RCC 7860 (cell line): ENCODE measurements at regions not wholly inside any gene's neighbourhood (a gene's known extent, or its start where the extent isn't known, plus 50 kb on each side); places are given as distances from the start of the nearest gene placed in this dataset.
A peak's percentile ranks its signal among the peaks of the same experiment; 100 is the strongest.
"Not testable (repeated sequence)": the region's sequence is repeated elsewhere in the genome, so short reads cannot be mapped to it uniquely, and the experiment has no call there.

ENCODE experiments used
- DNase-seq: peaks from one replicate; pipeline ENCODE4 v3.0.0-alpha.2; 2015; ENCODE audit warnings: low spot score
- FAIRE-seq: peaks from 2 replicates; lab custom pipeline; 2012; peaks lifted over from hg19 to GRCh38; lab: Jason Lieb, UNC

DNA sequence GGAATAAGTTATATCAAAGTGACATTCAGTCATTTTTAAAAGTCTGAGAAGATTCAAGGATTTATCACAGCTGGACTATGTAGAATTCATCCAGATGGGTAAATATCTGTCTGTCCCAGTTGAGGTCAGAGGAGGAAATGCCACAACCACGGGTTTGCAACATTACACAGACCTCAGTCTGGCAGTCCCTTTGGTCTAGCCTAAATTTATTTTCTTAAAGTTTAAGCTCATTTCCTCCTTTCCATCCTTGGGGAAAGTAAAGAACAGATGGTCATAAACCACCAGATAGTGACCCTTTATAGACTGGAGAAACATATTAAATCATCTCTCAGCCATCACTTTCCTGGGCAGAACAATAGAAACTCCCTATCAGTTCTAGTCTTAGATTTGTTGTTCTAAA is 238.4 kb upstream of the DDI1 start:
- DNase-seq (no peak), FAIRE-seq (no peak)

DNA sequence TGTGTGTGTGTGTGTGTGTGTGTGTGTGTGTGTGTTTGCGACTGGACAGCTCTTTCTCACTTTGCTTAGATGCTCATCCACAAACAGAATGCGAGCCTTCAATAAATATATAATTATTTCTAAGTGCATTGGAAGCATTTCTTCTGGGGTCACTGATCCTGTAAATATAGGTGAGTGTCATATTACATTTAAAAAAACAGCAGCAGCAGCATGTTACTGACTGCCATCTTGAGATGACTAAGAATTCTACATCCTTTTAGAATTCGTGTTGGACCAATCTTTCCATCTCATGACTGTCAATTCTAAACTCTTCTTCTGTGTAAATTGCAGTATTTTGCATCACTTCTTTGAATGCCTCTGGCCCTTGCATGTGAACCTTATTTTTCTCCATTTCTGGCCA is 238.0 kb upstream of the DDI1 start:
- FAIRE-seq (no peak), DNase-seq (no peak)

DNA sequence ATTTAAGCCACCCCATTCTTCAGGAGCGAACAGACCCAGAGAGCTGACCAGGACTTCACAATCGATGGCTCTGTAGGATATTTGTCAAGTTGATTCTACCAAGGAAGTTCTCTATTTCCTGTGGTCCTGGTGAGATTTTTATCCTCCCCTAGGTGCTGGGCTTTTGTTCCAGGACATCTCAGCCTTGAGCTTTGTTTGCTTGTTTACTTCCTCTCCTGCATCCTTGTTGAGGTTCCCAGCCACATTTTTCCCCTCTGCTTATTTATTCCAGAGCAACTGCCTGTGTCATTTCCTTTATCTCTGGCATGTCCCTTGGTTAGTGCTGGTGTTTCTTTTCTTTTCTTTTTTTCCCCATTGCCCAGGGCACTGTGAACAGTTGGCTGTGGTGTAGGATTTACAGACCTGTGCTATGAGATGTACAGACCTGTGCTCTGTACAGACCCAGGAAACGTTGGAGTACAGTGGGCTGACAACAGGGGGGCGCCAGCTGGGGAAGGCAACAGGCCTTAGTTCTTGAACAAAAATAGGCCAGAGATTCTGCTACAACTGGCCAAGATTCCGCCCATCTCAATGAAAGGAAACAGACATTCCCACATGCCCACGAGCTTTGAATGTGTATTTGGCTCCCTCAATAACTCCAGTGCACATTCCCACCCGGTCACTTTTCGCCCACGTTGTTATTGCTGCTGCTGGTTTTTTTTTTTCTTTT is 235.9 kb upstream of the DDI1 start:
- DNase-seq = no peak
- no peak for FAIRE-seq

DNA sequence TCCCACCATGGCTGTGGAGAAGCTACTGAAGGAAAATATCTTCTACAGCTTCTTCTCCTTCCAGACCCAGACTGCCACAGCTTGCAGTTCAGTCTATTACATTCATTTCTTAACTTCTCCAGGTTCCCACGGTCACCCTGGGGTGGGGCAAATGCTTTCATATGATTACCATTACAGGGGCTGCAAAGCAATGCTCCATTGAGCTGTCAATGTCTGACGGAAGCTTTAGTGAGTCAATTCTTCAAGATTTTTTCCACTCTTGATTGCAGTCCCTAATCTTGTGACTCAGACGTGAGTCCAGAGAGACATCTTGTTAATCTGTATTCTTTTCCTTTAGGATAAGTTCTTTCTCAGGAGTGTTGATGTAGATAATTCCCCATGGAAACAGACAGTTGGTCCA is 233.4 kb upstream of the DDI1 start:
- DNase-seq (peak; percentile 79), FAIRE-seq (peak; percentile 70)

DNA sequence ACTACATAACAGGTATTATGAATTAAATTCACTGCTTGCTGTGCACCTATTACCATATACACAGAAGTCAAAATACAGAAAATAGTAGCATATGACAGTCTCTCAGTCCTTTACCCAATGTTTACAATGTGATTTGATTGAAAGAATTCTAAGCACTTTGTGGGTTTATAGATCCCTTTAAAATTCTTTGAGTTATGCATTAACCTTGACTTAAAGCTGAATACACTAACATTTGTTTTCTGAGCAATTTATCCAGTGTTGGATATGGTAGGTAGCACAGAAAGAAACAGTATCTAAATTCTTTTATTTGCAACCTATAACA is 230.8 kb upstream of the DDI1 start:
- FAIRE-seq (no peak), DNase-seq (peak; percentile 27)

DNA sequence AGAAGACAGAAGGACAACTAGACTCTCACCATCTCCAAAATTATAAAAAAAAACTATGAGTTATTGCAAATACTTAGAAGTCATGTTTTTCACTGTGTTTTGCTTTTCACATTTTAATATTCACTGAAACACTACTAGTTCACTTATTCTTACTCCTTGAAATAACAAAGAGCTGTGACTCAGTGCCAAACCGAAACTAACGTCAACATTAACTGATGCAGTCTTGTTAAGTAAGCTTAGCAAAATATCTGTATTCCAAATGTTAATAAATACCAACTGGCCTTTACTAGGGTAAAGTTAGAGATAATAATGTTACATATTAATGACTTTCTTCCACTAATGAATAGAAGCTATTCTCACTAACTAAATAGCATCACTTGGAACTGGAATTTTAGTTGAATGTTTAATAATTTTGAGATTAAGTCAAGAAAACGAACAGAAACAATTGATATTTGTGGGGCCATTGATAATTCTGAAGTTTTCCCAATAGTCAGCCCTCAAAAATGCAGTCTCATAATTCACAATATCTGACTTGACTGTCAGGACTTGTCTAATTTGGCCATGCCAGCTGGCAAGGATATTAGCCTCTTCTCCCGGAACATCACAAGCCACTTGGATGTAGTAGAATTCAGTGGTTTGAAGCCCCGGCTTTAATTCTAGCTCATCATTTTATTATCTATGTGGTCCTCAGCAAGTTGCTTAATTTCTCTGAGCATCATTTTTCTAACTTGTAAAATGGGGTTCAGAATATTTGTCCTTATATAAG is 230.1 kb upstream of the DDI1 start:
- DNase-seq = peak; percentile 43
- peak; percentile 89 for FAIRE-seq

DNA sequence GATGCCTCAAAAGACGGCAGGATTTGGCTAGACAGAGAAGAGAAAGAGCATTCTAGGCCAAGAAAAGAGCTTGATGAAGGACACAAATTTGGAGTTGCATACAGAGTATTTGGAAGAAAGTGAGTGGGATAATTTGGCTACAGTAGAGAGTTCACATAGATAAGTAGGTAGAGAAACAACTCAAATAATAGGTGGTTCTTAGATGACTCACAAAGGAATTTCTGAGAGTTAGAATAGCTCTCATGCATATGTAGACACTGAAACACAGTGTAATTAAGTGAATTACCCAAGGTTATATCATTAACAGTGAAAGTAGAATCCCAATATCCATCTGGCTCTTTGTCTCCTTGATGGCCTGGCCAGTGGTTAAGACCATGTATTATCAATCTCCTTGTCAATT is 228.6 kb upstream of the DDI1 start:
- FAIRE-seq = peak; percentile 42

DNA sequence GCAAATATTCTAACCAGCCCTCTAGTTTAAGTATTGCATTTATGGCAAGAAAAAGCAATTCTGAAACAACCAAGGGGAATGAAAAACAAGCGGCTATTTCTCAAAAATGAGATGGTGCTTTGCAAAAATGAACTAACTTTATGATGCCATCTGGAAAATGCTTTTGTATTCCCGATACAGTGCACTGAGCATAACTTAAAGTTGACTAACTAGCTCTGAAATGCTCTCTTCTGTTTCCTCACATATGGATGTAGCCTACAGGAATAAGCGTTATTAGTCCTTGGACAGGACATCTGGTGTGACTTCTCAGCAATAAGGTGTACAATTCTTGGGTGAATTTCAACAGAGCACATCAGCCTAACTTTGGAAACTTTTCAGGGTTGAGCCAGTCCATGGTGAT is 228.2 kb upstream of the DDI1 start:
- FAIRE-seq (no peak), DNase-seq (no peak)

More for the DNA sequence above, 228.6 kb upstream of the DDI1 start:
- no peak for DNase-seq

DNA sequence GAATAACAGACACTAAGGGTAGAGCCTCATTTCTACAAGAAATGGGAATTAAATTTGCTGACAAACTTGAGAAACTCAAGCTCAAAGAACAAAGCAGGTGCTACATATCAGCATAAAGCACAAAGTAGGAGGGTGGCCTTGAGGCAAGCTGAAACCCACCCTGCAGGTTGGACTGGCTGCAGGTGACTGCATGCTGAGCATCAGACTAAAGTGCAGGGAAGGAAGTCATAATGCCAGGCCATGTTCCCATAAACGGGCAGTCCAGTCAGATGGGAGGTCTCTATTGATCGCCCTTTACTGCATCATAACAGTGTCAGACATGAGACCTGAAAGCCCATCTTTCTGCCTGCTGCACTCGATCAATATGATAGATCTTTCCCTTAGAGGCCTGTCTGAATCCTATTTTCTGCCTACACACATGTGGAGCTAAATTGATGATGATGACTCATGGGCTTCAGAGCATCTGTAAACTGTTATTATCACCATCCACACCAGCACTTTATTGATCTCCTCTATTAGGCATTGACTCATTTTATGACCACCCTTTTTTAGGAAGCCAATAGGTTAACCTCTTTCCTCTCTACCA is 224.5 kb upstream of the DDI1 start:
- no peak for FAIRE-seq

DNA sequence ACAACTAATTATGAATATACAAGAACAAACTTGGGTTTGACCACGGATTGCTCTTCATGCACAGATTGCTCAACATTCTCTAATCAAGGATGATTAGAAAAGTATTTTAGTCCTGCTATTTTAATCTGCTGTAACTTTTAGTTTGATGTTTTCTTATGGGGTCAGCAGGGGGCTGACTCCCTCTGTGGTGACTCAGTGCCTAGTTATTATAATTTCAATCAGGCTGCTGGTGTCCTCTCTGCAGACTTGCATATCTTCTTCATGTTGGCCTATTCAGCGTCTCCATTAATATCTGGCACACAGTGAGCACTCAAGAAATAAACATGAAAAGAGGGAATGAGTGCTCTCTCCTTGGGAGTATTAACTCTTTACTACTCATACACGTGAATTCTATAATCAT is 223.8 kb upstream of the DDI1 start:
- FAIRE-seq (no peak), DNase-seq (no peak)

More for the DNA sequence above, 224.5 kb upstream of the DDI1 start:
- DNase-seq = no peak

DNA sequence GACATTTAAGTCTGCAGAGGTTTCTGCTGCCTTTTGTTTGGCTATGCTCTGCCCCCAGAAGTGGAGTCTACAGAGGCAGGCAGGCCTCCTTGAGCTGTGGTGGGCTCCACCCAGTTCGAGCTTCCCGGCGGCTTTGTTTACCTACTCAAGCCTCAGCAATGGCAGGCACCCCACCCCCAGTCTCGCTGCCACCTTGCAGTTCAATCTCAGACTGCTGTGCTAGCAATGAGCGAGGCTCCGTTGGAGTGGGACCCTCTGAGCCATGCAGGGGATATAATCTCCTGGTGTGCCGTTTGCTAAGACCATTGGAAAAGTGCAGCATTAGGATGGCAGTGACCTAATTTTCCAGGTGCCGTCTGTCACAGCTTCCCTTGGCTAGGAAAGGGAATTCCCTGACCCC is 216.1 kb upstream of the DDI1 start:
- not testable (repeated sequence) for DNase-seq

DNA sequence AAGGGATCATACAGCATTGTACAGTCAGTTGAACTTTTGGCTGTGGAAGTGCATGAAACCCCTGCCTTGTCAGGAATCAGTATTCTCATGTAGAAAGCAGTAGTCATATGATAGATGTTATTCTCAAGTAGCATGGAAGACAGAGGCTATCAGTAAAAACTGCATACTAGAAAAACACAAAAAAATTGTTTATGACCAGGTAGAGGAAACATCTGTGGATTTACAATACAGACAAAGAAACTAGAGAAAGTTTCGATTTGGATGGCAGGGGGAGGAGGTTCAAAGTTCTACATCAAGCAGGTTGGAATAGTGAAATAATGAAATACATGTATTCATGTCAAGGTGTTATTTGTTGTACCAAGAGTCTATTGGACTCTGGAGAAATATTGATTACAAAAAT is 212.3 kb upstream of the DDI1 start:
- FAIRE-seq (no peak), DNase-seq (no peak)

More for the DNA sequence above, 216.1 kb upstream of the DDI1 start:
- FAIRE-seq = not testable (repeated sequence)

DNA sequence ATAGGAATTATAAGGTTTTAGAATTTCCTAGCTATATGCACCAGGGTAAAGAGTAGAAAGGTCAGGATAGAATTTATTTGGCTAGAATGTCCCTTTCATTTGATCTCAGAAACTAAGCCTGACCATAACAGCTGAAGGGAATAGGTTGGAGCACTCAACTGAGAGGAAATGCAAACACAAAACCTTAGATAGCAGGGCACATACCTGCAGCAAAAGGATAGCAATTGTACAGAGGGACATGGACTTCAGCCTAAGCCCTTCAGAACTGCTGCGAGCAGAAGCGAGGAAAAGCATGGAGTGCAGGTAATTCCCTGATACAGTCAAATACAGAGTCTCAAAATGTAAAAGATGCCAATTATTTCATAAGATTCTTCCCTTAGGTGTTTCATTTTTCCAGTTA is 211.0 kb upstream of the DDI1 start:
- DNase-seq (no peak), FAIRE-seq (no peak)

DNA sequence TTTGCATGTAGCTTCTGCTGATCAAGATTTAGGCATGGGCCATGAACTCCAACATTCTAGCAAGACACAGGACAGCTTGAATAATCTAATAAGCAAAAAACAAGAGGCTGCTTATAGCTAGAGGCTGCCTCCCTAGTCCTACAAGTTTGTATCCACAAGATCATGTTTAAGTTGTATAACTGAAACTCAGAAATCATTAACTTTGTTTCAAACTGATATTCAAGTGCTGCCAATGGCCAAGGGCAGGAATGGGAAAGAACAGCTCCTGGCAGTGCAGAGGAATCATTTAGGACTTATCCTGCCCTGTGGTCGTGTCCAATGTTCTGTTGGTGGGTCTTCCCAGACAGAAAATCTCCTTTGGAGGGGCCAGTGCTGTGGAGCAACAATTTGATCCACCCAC is 209.6 kb upstream of the DDI1 start:
- DNase-seq (no peak), FAIRE-seq (no peak)

DNA sequence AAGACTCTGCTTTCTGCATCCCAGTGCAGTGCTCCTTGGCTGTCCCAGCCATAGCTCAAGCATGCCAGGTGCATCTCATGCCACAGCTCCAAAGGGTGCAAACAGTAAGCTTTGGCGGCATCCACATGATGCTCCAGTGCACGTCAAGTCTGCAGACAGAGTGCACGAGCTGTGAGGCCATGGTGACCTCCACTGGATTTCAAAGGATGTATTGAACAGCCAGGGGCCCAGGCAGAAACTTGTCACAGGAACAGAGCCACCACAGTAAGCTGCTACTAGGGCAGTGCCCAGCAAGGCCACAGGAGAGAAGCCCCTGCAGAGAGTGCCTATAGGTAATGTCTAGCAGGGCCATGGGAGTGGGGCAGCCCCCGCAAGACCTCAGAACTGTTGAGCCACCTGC is 206.8 kb upstream of the DDI1 start:
- FAIRE-seq (no peak), DNase-seq (no peak)

DNA sequence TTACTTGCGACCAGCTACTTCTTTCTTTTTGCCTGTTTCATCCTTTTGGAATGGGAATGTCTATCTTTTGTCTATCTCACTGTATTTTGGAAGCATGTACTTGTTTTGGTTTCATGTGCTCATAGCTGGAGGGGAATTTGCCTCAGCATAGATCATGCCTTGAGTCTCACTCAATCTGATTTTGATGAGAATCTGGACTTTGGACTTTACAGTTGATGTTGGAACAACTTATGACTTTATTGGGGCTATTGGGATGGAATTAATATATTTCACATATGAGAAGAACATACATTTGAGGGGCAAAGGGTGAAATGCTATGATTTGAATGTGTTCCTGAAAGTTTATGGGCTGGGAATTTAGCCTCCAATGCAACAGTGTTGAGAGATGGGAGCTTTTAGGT is 206.2 kb upstream of the DDI1 start:
- FAIRE-seq = no peak

DNA sequence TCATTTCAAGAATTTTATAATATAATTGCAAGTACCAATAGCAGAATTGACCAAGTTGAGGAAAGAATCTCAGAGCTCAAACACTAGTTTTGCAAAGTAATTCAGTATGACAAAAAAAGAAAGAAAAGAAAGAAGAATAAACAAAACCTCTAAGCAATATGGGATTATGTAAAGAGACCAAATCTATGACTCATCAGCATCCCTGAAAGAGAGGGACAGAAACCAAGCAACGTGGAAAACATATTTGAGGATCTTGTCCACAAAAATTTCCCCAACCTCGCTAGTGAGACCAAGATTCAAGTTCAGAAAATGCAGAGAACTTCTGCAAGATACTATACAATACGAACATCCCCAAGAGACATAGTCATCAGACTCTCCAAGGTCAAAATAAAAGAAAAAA is 203.7 kb upstream of the DDI1 start:
- DNase-seq (no peak), FAIRE-seq (no peak)

More for the DNA sequence above, 206.2 kb upstream of the DDI1 start:
- no peak for DNase-seq

DNA sequence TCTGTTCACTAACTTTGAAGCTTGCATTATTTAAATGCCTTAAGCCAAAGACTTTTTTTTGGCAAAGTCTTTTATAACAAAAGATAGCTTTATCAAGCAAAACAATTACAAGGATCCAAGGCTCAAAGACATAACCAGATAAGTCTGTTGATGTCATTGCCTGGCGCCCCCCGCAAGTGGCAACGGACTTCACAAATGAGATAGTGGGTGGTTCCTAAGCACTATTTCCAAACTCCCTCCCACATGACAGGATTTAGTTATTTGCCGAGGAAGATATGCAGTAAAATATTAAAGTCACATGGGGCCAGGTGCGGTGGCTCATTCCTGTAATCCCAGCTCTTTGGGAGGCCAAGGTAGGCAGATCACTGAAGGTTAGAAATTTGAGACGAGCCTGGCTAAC is 194.2 kb upstream of the DDI1 start:
- no peak for DNase-seq
- FAIRE-seq = no peak

DNA sequence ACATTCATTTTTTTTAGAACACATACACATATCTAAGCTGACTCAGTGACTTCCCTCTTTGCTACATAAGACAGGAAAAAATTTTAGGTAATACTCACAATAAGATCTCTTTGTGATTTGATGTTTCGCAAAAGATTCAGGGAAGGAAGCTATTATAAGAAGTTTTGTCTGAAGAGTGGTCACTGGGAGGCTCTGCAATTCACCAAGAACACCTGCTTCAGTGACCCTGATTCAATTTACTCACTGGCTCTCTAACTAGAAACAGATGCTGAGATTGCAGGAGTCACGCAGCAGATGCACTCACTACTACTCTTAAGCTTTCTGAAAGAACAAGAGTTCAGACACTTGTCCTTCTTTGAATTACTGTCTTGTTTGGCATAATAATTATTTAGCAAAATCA is 193.6 kb upstream of the DDI1 start:
- FAIRE-seq = no peak
- no peak for DNase-seq

DNA sequence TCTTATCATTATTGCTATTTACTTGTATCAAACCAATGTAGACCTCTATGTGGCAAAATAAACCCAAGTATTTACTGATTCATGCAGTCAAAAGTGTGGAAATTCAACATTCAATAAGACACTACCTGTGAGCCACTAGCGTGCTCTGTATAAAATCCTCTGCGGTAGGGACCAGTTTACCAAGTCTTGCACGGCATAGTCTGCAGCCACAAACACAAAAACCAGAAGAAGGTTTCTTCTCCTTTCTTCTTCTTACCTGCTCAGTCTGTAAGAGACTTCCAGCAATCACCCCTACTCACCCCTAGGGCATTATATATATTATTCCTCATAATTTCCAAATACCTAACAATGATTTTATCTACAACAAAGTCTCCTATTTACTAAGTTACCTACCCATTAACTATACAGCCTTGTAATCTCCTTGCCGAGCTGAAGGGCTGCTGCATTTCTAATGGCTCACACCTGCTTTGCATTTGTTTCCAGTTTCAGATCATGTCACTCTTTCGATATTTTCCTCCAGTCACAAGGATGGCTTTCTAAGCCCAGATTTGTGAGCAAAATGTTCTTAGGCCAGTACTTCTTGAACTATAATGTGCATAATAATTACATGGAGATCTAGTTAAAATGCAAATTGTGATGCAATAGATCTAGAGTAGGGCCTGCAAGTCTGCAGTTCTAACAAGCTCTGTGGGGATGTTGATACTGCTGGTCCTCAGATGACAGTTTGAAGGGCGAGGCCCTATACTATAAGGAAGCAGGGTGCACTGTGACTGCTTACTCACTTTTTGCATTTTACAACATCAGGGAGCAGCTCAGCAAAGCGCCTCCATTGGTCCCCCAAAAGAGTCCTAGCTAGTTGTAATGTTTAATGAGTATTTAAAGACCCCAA is 191.9 kb upstream of the DDI1 start:
- DNase-seq (no peak), FAIRE-seq (no peak)

DNA sequence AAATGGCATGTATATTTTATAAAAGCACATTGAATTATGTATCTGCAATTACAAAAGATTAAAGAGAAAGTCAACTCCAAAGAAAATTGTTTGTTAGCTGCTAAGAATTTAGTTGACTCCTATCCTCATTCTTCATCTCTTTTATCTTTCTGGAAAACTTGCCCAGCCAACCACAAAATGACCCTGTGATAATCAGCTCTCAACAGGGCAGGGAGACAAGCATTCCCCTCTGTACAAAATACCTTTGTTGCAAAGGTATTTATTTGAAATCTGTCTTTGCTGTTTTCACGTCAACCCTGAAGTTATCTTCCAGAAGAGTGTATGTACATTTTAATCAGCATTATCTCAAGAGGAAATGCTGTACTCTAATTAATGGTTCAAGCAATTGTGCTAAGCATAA is 191.1 kb upstream of the DDI1 start:
- DNase-seq = no peak
- FAIRE-seq = no peak
